Liver (tissue), 7 donors: ENCODE measurements at regions not wholly inside any gene's neighbourhood (a gene's known extent, or its start where the extent isn't known, plus 50 kb on each side); places are given as distances from the start of the nearest gene placed in this dataset.

Experiments
- DNase-seq: peaks from one replicate; pipeline ENCODE4 v3.0.0-alpha.2; 2017; ENCODE audit warnings: low spot score
- H3K27ac ChIP-seq, 2 donors: one replicate each; pipeline ENCODE4 v1.7.0; 2013; ENCODE audit warnings: inconsistent platforms in 2 of 2, low read length in 2 of 2, control low read depth in 1 of 2, low read depth in 1 of 2, mild to moderate bottlenecking in 1 of 2
- H3K27me3 ChIP-seq, 4 donors: one replicate each; pipeline versions ENCODE4 v1.6.1 to v1.7.0; 2013; ENCODE audit warnings: low read length in 3 of 4, inconsistent platforms in 1 of 4, mild to moderate bottlenecking in 1 of 4, moderate library complexity in 1 of 4; ENCODE audit not compliant: control insufficient read depth in 4 of 4, insufficient read depth in 4 of 4
- H3K36me3 ChIP-seq, 4 donors: one replicate each; pipeline versions ENCODE4 v1.6.1 to v1.7.0; 2013; ENCODE audit warnings: low read length in 3 of 4, mild to moderate bottlenecking in 3 of 4, low read depth in 1 of 4, moderate library complexity in 1 of 4; ENCODE audit not compliant: control insufficient read depth in 4 of 4, insufficient read depth in 3 of 4
- H3K4me1 ChIP-seq, 4 donors: one replicate each; pipeline versions ENCODE4 v1.6.1 to v1.7.0; 2013; ENCODE audit warnings: low read length in 3 of 4, mild to moderate bottlenecking in 3 of 4, moderate library complexity in 1 of 4; ENCODE audit not compliant: control insufficient read depth in 4 of 4, insufficient read depth in 4 of 4
- H3K4me3 ChIP-seq, 3 donors: one replicate each; pipeline versions ENCODE4 v1.6.1 to v1.7.0; 2013; ENCODE audit warnings: low read length in 3 of 3, control low read depth in 1 of 3, low read depth in 1 of 3, mild to moderate bottlenecking in 1 of 3
- H3K9ac ChIP-seq, 2 donors: one replicate each; pipeline ENCODE4 v1.7.0; 2013; ENCODE audit warnings: low read length in 2 of 2, mild to moderate bottlenecking in 2 of 2, moderate library complexity in 2 of 2, control low read depth in 1 of 2, low read depth in 1 of 2
- H3K9me3 ChIP-seq, 4 donors: one replicate each; pipeline versions ENCODE4 v1.6.1 to v1.7.0; 2013; ENCODE audit warnings: low read length in 3 of 4; ENCODE audit not compliant: control insufficient read depth in 4 of 4
- EGR1 ChIP-seq, 2 donors: IDR thresholded peaks; 2 replicates each; pipeline ENCODE4 v1.6.1; 2016 to 2018; ENCODE audit warnings: antibody characterized with exemption in 2 of 2, low read depth in 2 of 2
- FOXA1 ChIP-seq: IDR thresholded peaks from 2 replicates; pipeline ENCODE4 v1.6.1; 2016; ENCODE audit warnings: antibody characterized with exemption
- FOXA2 ChIP-seq: IDR thresholded peaks from 2 replicates; pipeline ENCODE4 v1.6.1; 2016; ENCODE audit warnings: antibody characterized with exemption
- GABPA ChIP-seq, 2 donors: IDR thresholded peaks in 1 of 2; conservative IDR thresholded peaks in 1 of 2; 2 replicates each; pipeline ENCODE4 v1.6.1; 2016; ENCODE audit warnings: antibody characterized with exemption in 2 of 2, mild to moderate bottlenecking in 1 of 2, moderate library complexity in 1 of 2
- HNF4A ChIP-seq, 2 donors: conservative IDR thresholded peaks; 2 replicates each; pipeline ENCODE4 v1.6.1; 2016; ENCODE audit warnings: antibody characterized with exemption in 2 of 2, mild to moderate bottlenecking in 2 of 2
- HNF4G ChIP-seq: IDR thresholded peaks from 2 replicates; pipeline ENCODE4 v1.6.1; 2016; ENCODE audit warnings: antibody characterized with exemption
- NR2F2 ChIP-seq: IDR thresholded peaks from 2 replicates; pipeline ENCODE4 v1.6.1; 2016; ENCODE audit warnings: antibody characterized with exemption
- RXRA ChIP-seq, 2 donors: IDR thresholded peaks; 2 replicates each; pipeline ENCODE4 v1.6.1; 2017 to 2018; ENCODE audit warnings: antibody characterized with exemption in 2 of 2, mild to moderate bottlenecking in 1 of 2
- YY1 ChIP-seq: IDR thresholded peaks from 2 replicates; pipeline ENCODE4 v1.6.1; 2016; ENCODE audit warnings: antibody characterized with exemption, mild to moderate bottlenecking
- WGBS: extraction: QIAGEN DNeasy Blood & Tissue Kit; methylation state at CpG from one replicate; pipeline ENCODE4 v1.1.7; 2013; 5-methylcytosine and 5-hydroxymethylcytosine counted together
- TF ChIP-seq, protein P1 (sequence below): IDR thresholded peaks from 2 replicates; pipeline ENCODE4 v1.6.1; 2016; ENCODE audit warnings: antibody characterized with exemption
- TF ChIP-seq, protein P2 (sequence below): IDR thresholded peaks from 2 replicates; pipeline ENCODE4 v1.6.1; 2016; ENCODE audit warnings: antibody characterized with exemption, mild to moderate bottlenecking
- donor health status: healthy.
- donor health status: healthy.
- donor health status: healthy.
- donor health status: healthy.

DNA sequence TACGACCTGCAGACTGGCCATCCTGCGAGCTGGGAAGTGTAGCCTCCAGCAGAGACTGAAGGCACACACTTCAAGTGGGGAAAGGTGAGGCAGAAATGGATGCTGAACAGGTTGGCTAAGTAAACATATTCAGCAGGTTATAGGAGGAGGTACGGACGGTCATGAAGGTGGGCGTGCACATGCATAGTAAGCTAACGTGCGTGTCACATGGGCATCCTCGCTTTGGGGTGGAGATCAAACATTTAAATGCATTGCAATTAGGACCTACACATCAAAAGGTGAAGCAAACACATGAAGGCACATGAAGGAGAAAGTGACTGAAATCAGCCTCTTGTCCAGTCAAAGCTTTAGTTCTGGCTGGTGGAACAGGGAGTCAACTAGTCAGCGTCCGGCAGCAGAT lies 305.6 kb upstream of the EXOC2 start:
- no peak for DNase-seq
- 92% methylated on average over 10 of the region's 10 CpGs for WGBS

DNA sequence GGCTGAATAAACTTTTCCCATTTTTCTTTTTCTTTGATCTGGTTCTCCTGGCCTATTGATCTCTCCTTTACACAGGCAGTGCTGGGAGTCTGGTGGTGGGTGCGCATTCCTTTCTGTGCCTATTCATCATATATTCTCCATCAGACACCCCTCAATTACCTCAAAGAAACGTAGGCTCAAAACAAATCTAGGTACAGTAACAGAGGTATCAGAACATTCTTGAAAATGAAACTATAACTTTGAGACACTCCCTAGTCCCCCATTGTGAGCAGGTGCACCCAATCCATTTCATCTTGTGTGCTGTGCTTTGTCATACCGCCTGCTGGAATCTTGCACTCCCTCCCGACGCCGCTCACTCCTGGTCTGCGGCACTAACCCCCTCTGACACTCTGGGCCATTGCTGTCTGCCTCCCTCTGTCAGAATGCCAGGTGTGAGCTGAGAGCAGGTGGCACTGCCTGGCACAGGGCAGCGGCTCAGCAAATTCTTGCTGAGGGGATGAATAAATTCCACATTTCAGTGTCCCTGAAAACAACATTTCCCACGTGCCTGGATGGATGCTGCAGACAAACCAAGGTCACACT lies 303.4 kb upstream of the EXOC2 start:
- WGBS: 82% methylated on average over 9 of the region's 9 CpGs
- Histone ChIP-seq H3K27ac (no peak overlapping the region), H3K36me3 (no peaks in the 10 kb centered on the region), H3K4me3 (no peak overlapping the region), H3K27me3 (no peaks in the 10 kb centered on the region), H3K9ac (no peak overlapping the region), H3K4me1 (no peaks in the 10 kb centered on the region), H3K9me3 (no peaks in the 10 kb centered on the region)
- TF ChIP-seq, protein P1, sequence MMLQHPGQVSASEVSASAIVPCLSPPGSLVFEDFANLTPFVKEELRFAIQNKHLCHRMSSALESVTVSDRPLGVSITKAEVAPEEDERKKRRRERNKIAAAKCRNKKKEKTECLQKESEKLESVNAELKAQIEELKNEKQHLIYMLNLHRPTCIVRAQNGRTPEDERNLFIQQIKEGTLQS: no peak
- TF ChIP-seq GABPA (IDR thresholded peaks at IDR 0.05 in 1 of 2, conservative IDR thresholded peaks at IDR 0.05 in 1 of 2): no peak
- no peak for TF ChIP-seq FOXA1
- no peak for TF ChIP-seq NR2F2
- no peak for TF ChIP-seq HNF4A (conservative IDR thresholded peaks at IDR 0.05)
- no peak for TF ChIP-seq HNF4G
- DNase-seq: no peak

More for the DNA sequence above, 305.6 kb upstream of the EXOC2 start:
- Histone ChIP-seq H3K4me1 (no peaks in the 10 kb centered on the region), H3K36me3 (no peaks in the 10 kb centered on the region), H3K27ac (no peak overlapping the region), H3K9ac (no peak overlapping the region), H3K9me3 (no peaks in the 10 kb centered on the region), H3K27me3 (no peaks in the 10 kb centered on the region), H3K4me3 (no peak overlapping the region)
- TF ChIP-seq, protein P1: no peak
- TF ChIP-seq YY1 (no peak), FOXA2 (no peak)
- TF ChIP-seq, protein P2, sequence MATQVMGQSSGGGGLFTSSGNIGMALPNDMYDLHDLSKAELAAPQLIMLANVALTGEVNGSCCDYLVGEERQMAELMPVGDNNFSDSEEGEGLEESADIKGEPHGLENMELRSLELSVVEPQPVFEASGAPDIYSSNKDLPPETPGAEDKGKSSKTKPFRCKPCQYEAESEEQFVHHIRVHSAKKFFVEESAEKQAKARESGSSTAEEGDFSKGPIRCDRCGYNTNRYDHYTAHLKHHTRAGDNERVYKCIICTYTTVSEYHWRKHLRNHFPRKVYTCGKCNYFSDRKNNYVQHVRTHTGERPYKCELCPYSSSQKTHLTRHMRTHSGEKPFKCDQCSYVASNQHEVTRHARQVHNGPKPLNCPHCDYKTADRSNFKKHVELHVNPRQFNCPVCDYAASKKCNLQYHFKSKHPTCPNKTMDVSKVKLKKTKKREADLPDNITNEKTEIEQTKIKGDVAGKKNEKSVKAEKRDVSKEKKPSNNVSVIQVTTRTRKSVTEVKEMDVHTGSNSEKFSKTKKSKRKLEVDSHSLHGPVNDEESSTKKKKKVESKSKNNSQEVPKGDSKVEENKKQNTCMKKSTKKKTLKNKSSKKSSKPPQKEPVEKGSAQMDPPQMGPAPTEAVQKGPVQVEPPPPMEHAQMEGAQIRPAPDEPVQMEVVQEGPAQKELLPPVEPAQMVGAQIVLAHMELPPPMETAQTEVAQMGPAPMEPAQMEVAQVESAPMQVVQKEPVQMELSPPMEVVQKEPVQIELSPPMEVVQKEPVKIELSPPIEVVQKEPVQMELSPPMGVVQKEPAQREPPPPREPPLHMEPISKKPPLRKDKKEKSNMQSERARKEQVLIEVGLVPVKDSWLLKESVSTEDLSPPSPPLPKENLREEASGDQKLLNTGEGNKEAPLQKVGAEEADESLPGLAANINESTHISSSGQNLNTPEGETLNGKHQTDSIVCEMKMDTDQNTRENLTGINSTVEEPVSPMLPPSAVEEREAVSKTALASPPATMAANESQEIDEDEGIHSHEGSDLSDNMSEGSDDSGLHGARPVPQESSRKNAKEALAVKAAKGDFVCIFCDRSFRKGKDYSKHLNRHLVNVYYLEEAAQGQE: no peak

DNA sequence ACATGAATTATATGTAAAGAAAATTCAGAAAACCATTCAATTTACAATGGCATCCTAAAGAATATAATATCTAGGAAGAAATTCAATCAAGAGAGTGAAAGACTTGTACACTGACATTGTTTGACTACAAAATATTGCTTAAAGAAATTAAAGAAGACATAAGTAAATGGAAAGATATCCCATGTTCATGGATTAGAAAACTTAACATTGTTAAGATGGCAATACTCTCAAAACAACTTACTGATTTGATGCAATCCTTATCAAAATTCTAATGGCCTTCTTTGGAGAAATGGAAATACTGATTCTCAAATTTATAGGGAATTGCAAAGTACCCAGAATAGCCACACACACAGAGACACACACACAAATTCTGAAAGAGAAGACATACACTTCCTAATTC lies 298.3 kb upstream of the EXOC2 start:
- Histone ChIP-seq H3K27me3 (no peaks in the 10 kb centered on the region), H3K4me1 (no peaks in the 10 kb centered on the region), H3K9me3 (no peaks in the 10 kb centered on the region), H3K4me3 (no peak overlapping the region), H3K9ac (no peak overlapping the region), H3K27ac (no peak overlapping the region), H3K36me3 (no peaks in the 10 kb centered on the region)
- TF ChIP-seq, protein P1: no peak
- TF ChIP-seq, protein P2: no peak
- TF ChIP-seq FOXA1: no peak
- TF ChIP-seq RXRA (IDR thresholded peaks at IDR 0.05): no peak
- no peak for TF ChIP-seq EGR1 (IDR thresholded peaks at IDR 0.05; ENCODE audit: low read depth in 2 of 2)
- no peak for TF ChIP-seq HNF4A (conservative IDR thresholded peaks at IDR 0.05)
- DNase-seq: no peak
